ENCODE measurements at regions not wholly inside any gene's neighbourhood (a gene's known extent, or its start where the extent isn't known, plus 50 kb on each side); places are given as distances from the start of the nearest gene placed in this dataset.
"Not testable (repeated sequence)": the region's sequence is repeated elsewhere in the genome, so short reads cannot be mapped to it uniquely, and the experiment has no call there.

DNA sequence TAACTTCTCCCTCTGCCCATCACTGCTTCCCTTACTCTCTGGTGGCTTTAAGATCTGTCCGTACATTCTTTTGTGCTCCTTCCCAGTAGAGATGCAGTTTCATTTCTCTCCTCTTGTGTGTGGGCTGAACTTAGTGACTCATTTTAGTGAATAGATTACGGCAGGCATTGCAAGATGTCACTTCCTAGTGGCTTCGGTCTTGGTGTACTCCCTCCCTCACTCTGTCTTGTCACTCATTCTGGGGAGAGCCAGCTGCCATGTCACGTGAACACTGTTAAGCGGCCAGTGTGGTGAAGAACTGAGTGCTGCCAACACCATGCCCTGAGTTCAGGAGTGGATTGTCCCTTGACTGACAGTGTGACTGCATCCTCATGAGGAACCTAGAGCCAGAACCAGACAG lies 115.9 kb downstream of the OTOR start:
- no peaks in the 10 kb centered on the region for H3K27me3 Mint-ChIP-seq
- ChIA-PET POLR2A (no interaction called here), CTCF (no interaction called here)
- Histone ChIP-seq H3K27me3 (ENCODE audit: control insufficient read depth in 1 of 2, insufficient read depth in 2 of 2, low read length in 2 of 2) (no peaks in the 10 kb centered on the region), H3K9me3 (ENCODE audit: control insufficient read depth in 1 of 2, insufficient read depth in 1 of 2, low read length in 2 of 2) (no peaks in the 10 kb centered on the region), H3K4me3 (ENCODE audit: low read length) (no peak overlapping the region), H3K36me3 (ENCODE audit: insufficient read depth, low read length) (no peaks in the 10 kb centered on the region), H3K4me1 (ENCODE audit: insufficient read depth, low read length) (no peaks in the 10 kb centered on the region), H3K27ac (ENCODE audit: low read depth in 1 of 2, low read length in 2 of 2) (no peak overlapping the region)
- no peaks in the 10 kb centered on the region for H3K9me3 Mint-ChIP-seq
- no peaks in the 10 kb centered on the region for H3K36me3 Mint-ChIP-seq (ENCODE audit: low read depth)
- no peak overlapping the region for H3K27ac Mint-ChIP-seq
- TF ChIP-seq, protein P1, sequence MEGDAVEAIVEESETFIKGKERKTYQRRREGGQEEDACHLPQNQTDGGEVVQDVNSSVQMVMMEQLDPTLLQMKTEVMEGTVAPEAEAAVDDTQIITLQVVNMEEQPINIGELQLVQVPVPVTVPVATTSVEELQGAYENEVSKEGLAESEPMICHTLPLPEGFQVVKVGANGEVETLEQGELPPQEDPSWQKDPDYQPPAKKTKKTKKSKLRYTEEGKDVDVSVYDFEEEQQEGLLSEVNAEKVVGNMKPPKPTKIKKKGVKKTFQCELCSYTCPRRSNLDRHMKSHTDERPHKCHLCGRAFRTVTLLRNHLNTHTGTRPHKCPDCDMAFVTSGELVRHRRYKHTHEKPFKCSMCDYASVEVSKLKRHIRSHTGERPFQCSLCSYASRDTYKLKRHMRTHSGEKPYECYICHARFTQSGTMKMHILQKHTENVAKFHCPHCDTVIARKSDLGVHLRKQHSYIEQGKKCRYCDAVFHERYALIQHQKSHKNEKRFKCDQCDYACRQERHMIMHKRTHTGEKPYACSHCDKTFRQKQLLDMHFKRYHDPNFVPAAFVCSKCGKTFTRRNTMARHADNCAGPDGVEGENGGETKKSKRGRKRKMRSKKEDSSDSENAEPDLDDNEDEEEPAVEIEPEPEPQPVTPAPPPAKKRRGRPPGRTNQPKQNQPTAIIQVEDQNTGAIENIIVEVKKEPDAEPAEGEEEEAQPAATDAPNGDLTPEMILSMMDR (IDR thresholded peaks at IDR 0.05) = no peak
- intact Hi-C loops (cut with DNase I, micrococcal nuclease) = no loop called here
- ATAC-seq (ENCODE audit: poor library complexity) (no peak), DNase-seq (no peak)
- no peaks in the 10 kb centered on the region for H3K4me1 Mint-ChIP-seq (ENCODE audit: low read depth)
- no peak overlapping the region for H3K4me3 Mint-ChIP-seq

DNA sequence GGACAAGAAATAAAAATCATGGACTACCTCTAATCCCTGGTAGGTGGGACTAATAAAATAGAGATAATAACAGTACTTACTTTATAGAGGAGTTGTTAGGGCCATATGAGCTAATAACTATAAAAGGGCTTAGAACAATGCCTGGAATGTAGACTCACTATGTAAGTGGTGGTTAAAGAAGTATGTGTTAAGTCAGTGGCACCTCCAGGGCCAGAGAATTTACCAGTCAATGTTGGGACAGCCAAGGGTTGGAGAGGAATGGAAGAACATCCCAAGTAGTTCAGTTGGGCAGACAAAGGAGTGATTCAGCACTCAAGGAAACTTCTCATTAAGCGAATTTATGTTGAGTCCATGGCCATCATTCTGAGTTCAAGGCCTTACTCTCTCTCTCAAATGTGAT lies 116.8 kb downstream of the OTOR start:
- no peaks in the 10 kb centered on the region for H3K36me3 Mint-ChIP-seq (ENCODE audit: low read depth)
- DNase-seq = no peak
- ChIA-PET CTCF (no interaction called here), POLR2A (no interaction called here)
- Histone ChIP-seq H3K9me3 (ENCODE audit: control insufficient read depth in 1 of 2, insufficient read depth in 1 of 2, low read length in 2 of 2) (no peaks in the 10 kb centered on the region), H3K27ac (ENCODE audit: low read depth in 1 of 2, low read length in 2 of 2) (no peak overlapping the region), H3K36me3 (ENCODE audit: insufficient read depth, low read length) (no peaks in the 10 kb centered on the region), H3K4me3 (ENCODE audit: low read length) (no peak overlapping the region), H3K27me3 (ENCODE audit: control insufficient read depth in 1 of 2, insufficient read depth in 2 of 2, low read length in 2 of 2) (no peaks in the 10 kb centered on the region), H3K4me1 (ENCODE audit: insufficient read depth, low read length) (no peaks in the 10 kb centered on the region)
- H3K4me1 Mint-ChIP-seq (ENCODE audit: low read depth) = no peaks in the 10 kb centered on the region
- H3K27me3 Mint-ChIP-seq = no peaks in the 10 kb centered on the region
- intact Hi-C loops (cut with DNase I, micrococcal nuclease) = no loop called here
- TF ChIP-seq, protein P1 (IDR thresholded peaks at IDR 0.05) = no peak
- no peak overlapping the region for H3K4me3 Mint-ChIP-seq
- ATAC-seq (ENCODE audit: poor library complexity) = no peak
- H3K27ac Mint-ChIP-seq = no peak overlapping the region
- H3K9me3 Mint-ChIP-seq = no peaks in the 10 kb centered on the region

DNA sequence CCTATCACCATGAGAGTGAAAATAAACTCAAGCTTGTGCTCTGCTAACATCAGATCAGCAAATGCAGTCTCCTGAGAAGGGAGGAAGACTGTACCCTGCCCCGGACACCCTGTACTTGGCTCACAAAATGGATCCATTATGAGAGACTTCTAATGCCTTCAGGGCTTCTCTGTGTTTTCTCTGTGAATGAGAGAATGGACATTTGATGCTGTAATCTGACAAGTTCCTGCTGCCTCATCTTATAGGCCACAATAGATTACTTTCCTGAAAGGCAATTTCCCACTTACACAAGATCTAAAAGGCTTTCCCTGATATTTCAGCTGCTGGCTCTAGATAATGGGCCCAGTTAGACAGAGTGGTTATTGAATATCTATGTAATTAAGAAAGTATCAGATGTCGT lies 117.2 kb downstream of the OTOR start:
- Mint-ChIP-seq H3K27ac (no peak overlapping the region), H3K9me3 (no peaks in the 10 kb centered on the region), H3K36me3 (ENCODE audit: low read depth) (no peaks in the 10 kb centered on the region), H3K27me3 (no peaks in the 10 kb centered on the region), H3K4me1 (ENCODE audit: low read depth) (no peaks in the 10 kb centered on the region), H3K4me3 (no peak overlapping the region)
- Histone ChIP-seq H3K9me3 (ENCODE audit: control insufficient read depth in 1 of 2, insufficient read depth in 1 of 2, low read length in 2 of 2) (no peaks in the 10 kb centered on the region), H3K36me3 (ENCODE audit: insufficient read depth, low read length) (no peaks in the 10 kb centered on the region), H3K27ac (ENCODE audit: low read depth in 1 of 2, low read length in 2 of 2) (no peak overlapping the region), H3K4me3 (ENCODE audit: low read length) (no peak overlapping the region), H3K4me1 (ENCODE audit: insufficient read depth, low read length) (no peaks in the 10 kb centered on the region), H3K27me3 (ENCODE audit: control insufficient read depth in 1 of 2, insufficient read depth in 2 of 2, low read length in 2 of 2) (no peaks in the 10 kb centered on the region)
- ChIA-PET CTCF (no interaction called here), POLR2A (no interaction called here)
- TF ChIP-seq, protein P1 (IDR thresholded peaks at IDR 0.05) = no peak
- intact Hi-C loops (cut with DNase I, micrococcal nuclease) = no loop called here
- DNase-seq (no peak), ATAC-seq (ENCODE audit: poor library complexity) (no peak)

DNA sequence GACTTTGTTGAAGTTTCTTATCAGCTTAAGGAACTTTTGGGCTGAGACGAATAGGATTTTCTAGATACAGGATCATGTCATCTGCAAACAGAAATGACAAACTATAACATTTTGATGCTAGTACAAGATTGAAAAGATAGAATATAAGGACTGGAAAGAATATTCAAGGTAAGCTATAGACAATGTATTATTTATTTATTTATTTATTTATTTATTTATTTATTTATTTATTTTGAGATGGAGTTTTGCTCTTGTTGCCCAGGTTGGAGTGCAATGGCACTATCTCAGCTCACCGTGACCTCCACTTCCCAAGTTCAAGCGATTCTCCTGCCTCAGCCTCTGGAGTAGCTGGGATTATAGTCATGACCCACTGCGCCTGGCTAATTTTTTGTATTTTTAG lies 125.0 kb downstream of the OTOR start:
- H3K4me1 ChIP-seq (ENCODE audit: insufficient read depth, low read length); H3K4me1 Mint-ChIP-seq (ENCODE audit: low read depth); H3K9me3 ChIP-seq (ENCODE audit: control insufficient read depth in 1 of 2, insufficient read depth in 1 of 2, low read length in 2 of 2); H3K27me3 ChIP-seq (ENCODE audit: control insufficient read depth in 1 of 2, insufficient read depth in 2 of 2, low read length in 2 of 2); H3K4me3 ChIP-seq (ENCODE audit: low read length); DNase-seq; H3K9me3 Mint-ChIP-seq; H3K27ac Mint-ChIP-seq; H3K27ac ChIP-seq (ENCODE audit: low read depth in 1 of 2, low read length in 2 of 2); ATAC-seq (ENCODE audit: poor library complexity); intact Hi-C loops (cut with DNase I, micrococcal nuclease); H3K36me3 ChIP-seq (ENCODE audit: insufficient read depth, low read length); CTCF ChIA-PET; H3K4me3 Mint-ChIP-seq; H3K36me3 Mint-ChIP-seq (ENCODE audit: low read depth); POLR2A ChIA-PET; H3K27me3 Mint-ChIP-seq: not testable (repeated sequence)

Data from CD4-positive, alpha-beta T cell (primary cell).